Neural progenitor cell (in vitro differentiated cells): ENCODE measurements at regions not wholly inside any gene's neighbourhood (a gene's known extent, or its start where the extent isn't known, plus 50 kb on each side); places are given as distances from the start of the nearest gene placed in this dataset.

Source experiments
- DNase-seq: peaks from one replicate; pipeline ENCODE4 v3.0.0-alpha.2; 2016; ENCODE audit warnings: low spot score
- H2AFZ ChIP-seq: fragments of 200-600 bp; sonication (generic); replicated peaks from 2 replicates; pipeline ENCODE4 v1.6.1; 2016; ENCODE audit warnings: antibody characterized with exemption
- H3F3A ChIP-seq: fragments of 200-600 bp; sonication (generic); 2 replicates; pipeline ENCODE4 v1.6.1; 2016; ENCODE audit warnings: antibody characterized with exemption, low read depth
- H3K27ac ChIP-seq: fragments of 200-600 bp; sonication (generic); 2 replicates; pipeline ENCODE4 v1.5.1; 2016; ENCODE audit warnings: mild to moderate bottlenecking
- H3K27me3 ChIP-seq: fragments of 200-600 bp; sonication (generic); 2 replicates; pipeline ENCODE4 v1.6.1; 2016; ENCODE audit warnings: mild to moderate bottlenecking, moderate library complexity
- H3K36me3 ChIP-seq: fragments of 200-600 bp; sonication (generic); 2 replicates; pipeline ENCODE4 v1.5.1; 2016
- H3K4me1 ChIP-seq: fragments of 200-600 bp; sonication (generic); 2 replicates; pipeline ENCODE4 v1.6.1; 2016; ENCODE audit warnings: mixed run types
- H3K4me2 ChIP-seq: fragments of 200-600 bp; sonication (generic); 2 replicates; pipeline ENCODE4 v1.6.1; 2016
- H3K4me3 ChIP-seq: fragments of 200-600 bp; sonication (generic); 2 replicates; pipeline ENCODE4 v1.5.1; 2016
- H3K79me2 ChIP-seq: fragments of 200-600 bp; sonication (generic); 2 replicates; pipeline ENCODE4 v1.6.1; 2016; ENCODE audit warnings: low read depth
- H3K9ac ChIP-seq: fragments of 200-600 bp; sonication (generic); 2 replicates; pipeline ENCODE4 v1.6.1; 2016
- H3K9me3 ChIP-seq: fragments of 200-600 bp; sonication (generic); 2 replicates; pipeline ENCODE4 v1.5.1; 2016; ENCODE audit warnings: low read depth
- H4K20me1 ChIP-seq: fragments of 200-600 bp; sonication (generic); 2 replicates; pipeline ENCODE4 v1.6.1; 2016; ENCODE audit warnings: low read depth
- H3K27ac Mint-ChIP-seq: 3 replicates; pipeline ENCODE4 v1.8.0; 2021; ENCODE audit warnings: mixed read lengths
- H3K27me3 Mint-ChIP-seq: 2 replicates; pipeline ENCODE4 v1.8.0; 2022; ENCODE audit warnings: low read depth, mild to moderate bottlenecking, inconsistent platforms, moderate library complexity, mixed read lengths; ENCODE audit not compliant: insufficient read depth
- H3K36me3 Mint-ChIP-seq: 3 replicates; pipeline ENCODE4 v1.8.0; 2021; ENCODE audit warnings: mixed read lengths
- H3K4me1 Mint-ChIP-seq: 3 replicates; pipeline ENCODE4 v1.8.0; 2021; ENCODE audit warnings: mixed read lengths
- H3K4me3 Mint-ChIP-seq: 3 replicates; pipeline ENCODE4 v1.8.0; 2021; ENCODE audit warnings: mild to moderate bottlenecking, moderate library complexity, mixed read lengths
- H3K9me3 Mint-ChIP-seq: 3 replicates; pipeline ENCODE4 v1.8.0; 2020; ENCODE audit warnings: mixed read lengths
- EZH2 ChIP-seq: fragments of 200-600 bp; sonication (generic); IDR thresholded peaks from 2 replicates; pipeline ENCODE4 v1.6.1; 2017; ENCODE audit warnings: antibody characterized with exemption, mild to moderate bottlenecking, moderate library complexity
- EZH2phosphoT487 ChIP-seq: fragments of 200-600 bp; sonication (generic); IDR thresholded peaks from 2 replicates; pipeline ENCODE4 v1.6.1; 2017; ENCODE audit warnings: antibody characterized with exemption
- TF ChIP-seq, protein P1 (sequence below): fragments of 200-600 bp; sonication (generic); IDR thresholded peaks from 2 replicates; pipeline ENCODE4 v1.5.1; 2017; ENCODE audit warnings: antibody characterized with exemption, mild to moderate bottlenecking

DNA sequence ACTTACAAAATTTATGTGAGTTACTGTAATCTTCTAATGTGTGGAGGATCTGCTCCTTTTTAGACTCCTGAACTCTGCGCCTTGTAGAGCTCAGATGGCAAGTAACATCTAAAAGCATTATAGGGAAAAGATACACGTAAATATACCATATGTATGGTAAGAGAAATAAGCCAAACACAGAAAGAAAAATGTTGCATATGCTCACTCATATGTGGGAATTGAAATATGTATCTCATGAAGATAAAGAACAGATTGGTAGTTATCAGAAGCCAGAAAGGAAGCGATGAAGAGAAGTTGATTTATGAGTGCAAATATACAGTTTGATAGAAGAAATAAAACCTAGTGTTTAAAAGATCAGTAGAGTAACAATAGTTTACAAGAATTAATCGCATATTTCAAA is 815.0 kb upstream of the MAN1A1 start:
- no peaks in the 10 kb centered on the region for H3K4me1 Mint-ChIP-seq
- no peaks in the 10 kb centered on the region for H4K20me1 ChIP-seq
- H3K27me3 Mint-ChIP-seq: no peaks in the 10 kb centered on the region
- no peak overlapping the region for H3K9ac ChIP-seq
- TF ChIP-seq, protein P1, sequence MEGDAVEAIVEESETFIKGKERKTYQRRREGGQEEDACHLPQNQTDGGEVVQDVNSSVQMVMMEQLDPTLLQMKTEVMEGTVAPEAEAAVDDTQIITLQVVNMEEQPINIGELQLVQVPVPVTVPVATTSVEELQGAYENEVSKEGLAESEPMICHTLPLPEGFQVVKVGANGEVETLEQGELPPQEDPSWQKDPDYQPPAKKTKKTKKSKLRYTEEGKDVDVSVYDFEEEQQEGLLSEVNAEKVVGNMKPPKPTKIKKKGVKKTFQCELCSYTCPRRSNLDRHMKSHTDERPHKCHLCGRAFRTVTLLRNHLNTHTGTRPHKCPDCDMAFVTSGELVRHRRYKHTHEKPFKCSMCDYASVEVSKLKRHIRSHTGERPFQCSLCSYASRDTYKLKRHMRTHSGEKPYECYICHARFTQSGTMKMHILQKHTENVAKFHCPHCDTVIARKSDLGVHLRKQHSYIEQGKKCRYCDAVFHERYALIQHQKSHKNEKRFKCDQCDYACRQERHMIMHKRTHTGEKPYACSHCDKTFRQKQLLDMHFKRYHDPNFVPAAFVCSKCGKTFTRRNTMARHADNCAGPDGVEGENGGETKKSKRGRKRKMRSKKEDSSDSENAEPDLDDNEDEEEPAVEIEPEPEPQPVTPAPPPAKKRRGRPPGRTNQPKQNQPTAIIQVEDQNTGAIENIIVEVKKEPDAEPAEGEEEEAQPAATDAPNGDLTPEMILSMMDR: no peak
- TF ChIP-seq EZH2 (no peak), EZH2phosphoT487 (no peak)
- H3F3A ChIP-seq: no peaks in the 10 kb centered on the region
- no peak overlapping the region for H2AFZ ChIP-seq
- H3K9me3 Mint-ChIP-seq: no peaks in the 10 kb centered on the region
- H3K4me3 ChIP-seq: no peak overlapping the region
- H3K79me2 ChIP-seq: no peaks in the 10 kb centered on the region
- no peak for DNase-seq
- no peak overlapping the region for H3K27ac ChIP-seq
- H3K27me3 ChIP-seq: no peaks in the 10 kb centered on the region
- H3K4me2 ChIP-seq: no peak overlapping the region
- no peaks in the 10 kb centered on the region for H3K9me3 ChIP-seq
- H3K27ac Mint-ChIP-seq: no peak overlapping the region
- no peaks in the 10 kb centered on the region for H3K36me3 ChIP-seq
- no peak overlapping the region for H3K4me3 Mint-ChIP-seq
- H3K36me3 Mint-ChIP-seq: no peaks in the 10 kb centered on the region
- no peaks in the 10 kb centered on the region for H3K4me1 ChIP-seq

DNA sequence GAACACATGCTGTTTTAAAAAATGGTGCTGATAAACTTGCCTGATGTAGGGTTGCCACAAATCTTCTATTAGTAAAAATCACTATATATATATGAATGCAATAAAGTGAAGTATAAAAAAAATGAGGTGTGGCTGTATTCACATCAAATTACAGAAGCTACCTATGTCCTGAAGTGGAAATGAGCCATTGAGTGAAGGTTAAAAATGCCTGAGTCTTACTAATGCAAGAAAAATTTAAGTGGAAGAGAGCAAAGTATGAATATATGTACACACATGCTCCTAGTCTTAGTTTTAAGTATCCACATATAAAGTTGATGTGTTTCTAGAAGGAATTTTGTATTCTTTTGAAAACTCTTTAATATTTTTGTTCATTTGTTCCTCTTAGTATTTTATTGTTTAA is 808.3 kb upstream of the MAN1A1 start:
- no peak for TF ChIP-seq EZH2
- no peak for TF ChIP-seq EZH2phosphoT487
- TF ChIP-seq, protein P1: no peak
- H3K36me3 ChIP-seq: no peaks in the 10 kb centered on the region
- H3K27me3 Mint-ChIP-seq: no peaks in the 10 kb centered on the region
- H3K79me2 ChIP-seq: no peaks in the 10 kb centered on the region
- no peak overlapping the region for H3K9ac ChIP-seq
- H3K4me3 Mint-ChIP-seq: no peak overlapping the region
- DNase-seq: no peak
- no peaks in the 10 kb centered on the region for H3F3A ChIP-seq
- no peak overlapping the region for H2AFZ ChIP-seq
- H3K9me3 Mint-ChIP-seq: no peaks in the 10 kb centered on the region
- no peaks in the 10 kb centered on the region for H3K4me1 Mint-ChIP-seq
- no peaks in the 10 kb centered on the region for H3K36me3 Mint-ChIP-seq
- H3K4me3 ChIP-seq: no peak overlapping the region
- no peaks in the 10 kb centered on the region for H3K9me3 ChIP-seq
- no peak overlapping the region for H3K27ac ChIP-seq
- no peaks in the 10 kb centered on the region for H4K20me1 ChIP-seq
- no peaks in the 10 kb centered on the region for H3K4me1 ChIP-seq
- H3K27me3 ChIP-seq: no peaks in the 10 kb centered on the region
- no peak overlapping the region for H3K4me2 ChIP-seq
- H3K27ac Mint-ChIP-seq: no peak overlapping the region

DNA sequence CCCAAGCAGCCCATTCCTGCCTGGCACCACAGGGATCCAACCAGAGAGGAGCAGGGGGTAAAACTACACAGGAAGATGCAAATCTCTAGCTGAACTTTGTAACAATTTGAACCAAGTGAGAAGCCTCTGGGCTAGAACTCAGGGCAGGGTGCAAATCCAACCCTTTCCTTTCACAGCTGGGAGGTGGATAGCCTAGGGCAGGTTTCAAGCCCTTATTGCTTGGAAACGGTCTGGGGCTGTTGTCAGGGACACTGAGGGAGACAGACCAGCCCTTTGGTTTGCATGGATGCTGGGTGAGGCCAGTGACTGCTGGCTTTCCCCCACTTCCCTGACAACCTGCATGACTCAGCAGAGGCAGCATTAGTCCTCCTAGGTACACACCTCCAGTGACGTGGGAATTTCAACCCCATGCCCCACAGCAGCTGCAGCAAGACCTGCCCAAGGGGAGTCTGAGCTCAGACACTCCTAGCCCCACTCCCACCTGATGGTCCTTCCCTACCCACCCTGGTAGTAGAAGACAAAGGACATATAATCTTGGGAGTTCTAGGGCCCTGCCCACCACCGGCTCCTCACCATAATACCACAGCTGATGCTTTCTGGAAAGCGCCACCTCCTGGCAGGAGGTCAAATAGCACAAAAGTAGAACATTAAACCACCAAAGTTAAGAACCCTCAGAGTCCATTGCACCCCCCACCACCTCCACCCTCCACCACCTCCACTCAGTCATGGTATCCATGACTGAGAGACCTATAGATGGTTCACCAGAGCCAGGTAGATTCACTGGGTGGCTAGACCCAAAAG is 797.7 kb upstream of the MAN1A1 start:
- Mint-ChIP-seq H3K4me1 (no peaks in the 10 kb centered on the region), H3K9me3 (no peaks in the 10 kb centered on the region), H3K4me3 (no peak overlapping the region), H3K27ac (no peak overlapping the region), H3K27me3 (no peaks in the 10 kb centered on the region), H3K36me3 (no peaks in the 10 kb centered on the region)
- H3K4me3 ChIP-seq: no peak overlapping the region
- no peaks in the 10 kb centered on the region for H3K79me2 ChIP-seq
- H3F3A ChIP-seq: no peaks in the 10 kb centered on the region
- no peaks in the 10 kb centered on the region for H3K4me1 ChIP-seq
- H3K36me3 ChIP-seq: no peaks in the 10 kb centered on the region
- H3K9ac ChIP-seq: no peak overlapping the region
- no peak overlapping the region for H3K27ac ChIP-seq
- H2AFZ ChIP-seq: no peak overlapping the region
- no peak overlapping the region for H3K4me2 ChIP-seq
- H3K27me3 ChIP-seq: no peaks in the 10 kb centered on the region
- TF ChIP-seq EZH2: no peak
- TF ChIP-seq, protein P1: peak; percentile 33
- H4K20me1 ChIP-seq: no peaks in the 10 kb centered on the region
- H3K9me3 ChIP-seq: no peaks in the 10 kb centered on the region
- no peak for DNase-seq
